Stimulated activated CD8-positive, alpha-beta memory T cell treated with anti-CD3 and anti-CD28 coated beads, Interleukin-7, amount 100 ng/mL, for 48 hours (primary cell): ENCODE measurements at regions not wholly inside any gene's neighbourhood (a gene's known extent, or its start where the extent isn't known, plus 50 kb on each side); places are given as distances from the start of the nearest gene placed in this dataset.

ENCODE experiments used
- DNase-seq, 2 donors: peaks; one replicate each; pipeline ENCODE4 v3.0.0-alpha.2; 2020; ENCODE audit warnings: low read depth in 1 of 2; ENCODE audit errors: extremely low read depth in 1 of 2

DNA sequence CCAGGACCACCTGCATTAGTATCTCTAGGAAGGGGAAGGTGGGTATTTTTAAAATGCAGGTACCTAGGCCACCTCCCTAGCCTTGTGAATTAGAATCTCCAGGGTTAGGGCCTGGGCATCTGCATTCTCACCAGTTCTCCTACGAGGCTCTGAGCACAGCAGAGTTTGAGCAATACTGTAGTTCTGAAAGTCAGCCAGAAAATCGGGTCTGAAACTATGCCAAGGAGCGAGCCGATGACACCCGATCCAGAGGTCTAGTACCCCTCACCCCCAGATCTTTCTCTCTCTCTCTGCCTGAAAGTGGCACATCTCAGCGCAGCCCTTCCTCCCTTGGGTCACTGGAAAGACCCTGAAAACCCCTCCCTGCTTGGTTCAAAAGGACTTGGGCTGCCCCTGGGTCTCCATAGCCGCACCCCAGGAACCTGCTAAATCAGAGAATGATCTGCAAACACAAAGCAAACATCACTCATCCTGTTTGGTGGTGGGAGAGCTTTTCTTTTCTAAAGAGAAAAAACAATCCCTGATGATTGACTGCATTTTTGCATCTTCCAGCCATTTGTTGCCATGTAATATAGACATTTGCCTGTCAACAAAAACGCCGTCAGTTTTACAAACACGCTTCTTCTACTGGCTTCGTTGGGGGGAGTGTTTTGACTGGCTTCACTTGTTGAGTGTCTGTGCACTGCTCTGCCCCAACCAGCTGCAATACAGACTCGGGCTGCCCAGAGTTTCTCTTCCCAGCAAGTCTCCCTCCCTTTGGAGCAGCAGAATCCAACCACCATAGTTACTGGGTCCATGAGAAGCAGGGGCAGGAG, 229.9 kb downstream of the MN1 start:
- no peak for DNase-seq

DNA sequence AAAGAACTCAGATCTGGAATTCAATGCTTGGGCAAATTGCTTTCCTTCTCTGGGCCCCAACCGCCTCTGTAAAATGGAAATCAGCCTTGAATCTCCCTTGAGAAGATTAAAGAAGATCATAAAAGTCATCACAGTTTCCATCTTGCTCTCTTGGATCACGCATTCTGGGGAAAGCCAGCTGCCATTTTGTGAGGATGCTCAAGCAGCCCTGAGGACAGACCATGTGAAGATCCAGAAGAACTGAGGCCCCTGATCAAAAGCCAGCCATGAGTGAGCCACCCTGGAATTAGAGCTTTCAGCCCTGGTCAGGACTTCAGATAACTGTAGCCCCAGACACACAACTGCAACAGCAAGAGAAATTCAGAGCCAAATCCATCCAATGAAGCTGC, 229.3 kb downstream of the MN1 start:
- no peak for DNase-seq

DNA sequence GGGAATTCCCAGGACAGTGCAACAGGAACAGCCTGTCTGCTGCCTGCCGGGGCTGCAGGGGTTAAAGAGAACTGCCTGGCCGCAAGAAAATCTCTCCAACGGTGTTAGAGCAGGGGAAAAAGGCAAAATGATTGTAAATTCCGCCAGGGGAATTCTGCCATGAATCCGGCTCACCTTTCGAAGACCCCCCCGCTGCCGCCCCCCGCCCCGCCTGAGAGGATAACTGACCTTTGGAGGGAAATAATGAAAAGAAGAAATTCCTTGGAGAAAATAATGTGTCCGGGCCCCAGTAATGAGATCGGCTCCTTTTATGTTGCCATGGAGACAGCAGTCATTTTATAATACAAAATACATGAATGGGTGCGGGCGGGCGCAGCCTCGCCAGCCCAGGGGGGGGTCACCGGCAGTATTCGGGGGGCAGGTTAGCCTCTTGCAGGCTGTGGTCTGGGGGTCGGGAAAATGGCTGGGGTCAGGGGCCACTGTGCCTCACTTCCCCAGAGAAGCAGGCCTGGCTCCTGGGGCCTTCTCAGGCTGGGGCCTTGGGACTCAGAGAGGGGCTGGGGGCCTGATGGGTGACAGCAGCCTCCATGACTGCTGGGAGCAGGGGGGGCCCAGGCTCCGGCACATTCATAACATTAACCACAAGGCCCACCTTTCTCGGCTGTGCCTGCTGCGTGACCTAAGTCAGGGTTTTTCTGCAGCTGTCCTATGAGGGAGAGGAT, 228.1 kb downstream of the MN1 start:
- DNase-seq: no peak

DNA sequence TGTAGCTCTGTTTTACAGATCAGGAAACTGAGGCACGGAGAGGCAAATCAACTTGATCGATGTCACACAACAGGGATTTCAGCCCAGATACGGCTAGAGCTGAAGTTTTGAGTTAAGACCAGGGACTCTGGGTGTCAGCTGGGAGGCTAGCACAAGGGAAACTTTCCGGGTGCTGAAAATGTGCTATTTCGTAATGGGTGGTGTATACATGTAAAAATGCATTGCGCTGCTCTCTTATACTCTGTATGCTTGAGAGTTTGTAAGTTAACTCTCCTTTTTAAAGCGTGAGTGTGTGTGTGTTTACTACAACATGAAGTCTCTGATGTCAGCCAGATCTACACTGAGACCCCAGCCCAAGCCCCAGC, 227.6 kb downstream of the MN1 start:
- DNase-seq: no peak

DNA sequence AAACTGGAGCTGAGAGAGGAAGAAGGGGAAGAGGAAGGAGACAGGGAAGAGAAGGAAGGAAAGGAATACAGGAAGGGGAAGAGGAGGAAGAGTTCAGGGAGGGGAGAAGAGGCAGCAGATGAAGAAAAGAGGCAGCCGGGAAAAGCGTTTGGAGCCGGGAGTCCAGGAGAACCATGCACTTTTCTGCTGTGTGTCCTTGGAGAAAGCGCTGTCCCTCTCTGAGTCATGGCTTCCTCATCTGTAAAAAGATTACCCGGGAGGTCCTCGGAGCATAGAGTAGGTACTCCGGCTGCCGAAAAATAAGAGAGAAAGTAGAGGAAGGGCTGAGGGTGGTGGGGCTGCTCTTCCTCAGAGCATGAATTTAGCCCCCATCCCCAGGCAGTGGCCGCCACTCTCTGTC, 226.9 kb downstream of the MN1 start:
- DNase-seq: no peak

- no peak for DNase-seq
Measured at GRCh38 chr22:27575348-27575747, 226.2 kb downstream of the MN1 start.

DNA sequence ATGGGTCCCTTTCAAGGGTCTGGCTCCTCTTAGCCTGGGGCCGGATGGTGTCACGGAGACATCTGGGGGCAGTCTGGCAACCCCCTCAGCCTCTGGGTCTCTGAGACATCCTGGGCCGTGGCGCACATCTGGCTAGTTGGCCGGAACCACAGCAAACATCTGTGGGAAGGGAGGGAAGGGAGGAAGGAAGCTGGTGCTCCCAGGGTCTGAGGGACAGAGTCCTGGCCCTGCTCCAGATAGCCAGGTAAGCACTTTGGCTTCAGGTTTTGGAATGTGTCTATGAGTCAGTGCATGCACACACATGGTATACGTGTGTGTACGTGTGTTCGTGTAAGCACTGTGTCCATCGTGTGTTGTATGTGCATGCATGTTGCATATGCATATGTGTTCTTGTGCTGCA, 225.1 kb downstream of the MN1 start:
- no peak for DNase-seq

- no peak for DNase-seq
Measured at GRCh38 chr22:27576815-27577573, 224.6 kb downstream of the MN1 start.

- no peak for DNase-seq
Measured at GRCh38 chr22:27577574-27577969, 224.0 kb downstream of the MN1 start.

- DNase-seq: no peak
Measured at GRCh38 chr22:27578937-27579617, 222.5 kb downstream of the MN1 start.

GRCh38 chr22:27580311-27580897, 221.2 kb downstream of the MN1 start:
- DNase-seq: no peak

GRCh38 chr22:27581236-27581635, 220.3 kb downstream of the MN1 start:
- no peak for DNase-seq

- DNase-seq: no peak
Measured at GRCh38 chr22:27581688-27582087, 219.9 kb downstream of the MN1 start.

DNA sequence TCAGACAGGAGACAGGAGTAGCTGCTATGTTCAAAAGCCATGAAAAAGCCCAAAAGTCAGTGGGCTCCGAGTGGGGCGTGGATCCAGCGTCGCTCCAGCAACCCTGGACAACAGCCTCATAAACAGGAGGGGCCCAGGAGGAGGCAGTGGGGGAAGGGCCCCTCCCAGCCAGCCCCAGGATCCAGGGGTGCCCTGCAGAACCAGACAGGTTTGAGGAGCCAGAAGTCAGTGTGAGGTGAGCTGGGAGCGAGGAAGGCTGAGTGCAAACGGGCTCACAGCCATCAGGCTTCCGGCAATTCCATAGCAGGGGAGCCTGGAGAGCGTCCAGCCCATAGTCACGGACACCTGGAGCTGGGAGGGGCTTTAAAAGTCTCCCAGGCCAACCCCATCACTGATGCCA, 217.7 kb downstream of the MN1 start:
- DNase-seq: no peak

- DNase-seq: no peak
Measured at GRCh38 chr22:27585141-27585540, 216.4 kb downstream of the MN1 start.

DNA sequence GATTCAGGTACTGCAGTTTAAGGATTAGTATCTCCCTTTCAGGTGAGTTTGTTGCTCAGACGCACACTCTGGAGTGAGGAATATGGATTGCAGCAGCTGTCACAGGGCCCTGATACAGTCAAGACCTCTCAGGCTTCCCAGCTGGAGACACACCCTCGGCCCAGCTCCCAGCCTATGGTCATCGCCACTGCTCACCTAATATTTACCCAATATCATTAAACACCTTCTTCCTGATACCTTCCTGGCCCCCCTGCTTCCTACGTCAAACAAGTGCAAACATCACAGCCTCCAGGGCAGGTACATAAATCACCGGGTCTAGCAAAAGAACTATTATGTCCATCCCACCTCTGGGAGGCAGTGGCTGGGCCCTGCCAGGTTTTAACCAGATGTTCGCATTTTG, 213.3 kb downstream of the MN1 start:
- DNase-seq: no peak

DNA sequence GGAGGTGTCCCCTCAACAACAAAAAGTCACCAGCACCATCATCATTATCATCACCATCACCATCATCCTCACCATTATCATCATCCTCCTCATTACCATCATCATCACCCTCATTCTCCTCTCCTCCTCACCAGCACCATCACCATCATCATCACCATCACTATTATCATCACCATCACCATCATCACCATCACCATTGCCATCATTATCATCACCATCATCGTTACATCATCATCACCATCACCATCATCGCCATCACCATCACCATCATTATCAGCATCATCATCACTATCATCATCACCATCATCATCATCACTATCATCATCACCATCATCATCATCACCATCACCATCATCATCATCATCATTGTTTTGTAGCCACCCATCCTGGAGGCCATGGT, 212.6 kb downstream of the MN1 start:
- DNase-seq: no peak

- DNase-seq: no peak
Measured at GRCh38 chr22:27591060-27591459, 210.5 kb downstream of the MN1 start.

DNA sequence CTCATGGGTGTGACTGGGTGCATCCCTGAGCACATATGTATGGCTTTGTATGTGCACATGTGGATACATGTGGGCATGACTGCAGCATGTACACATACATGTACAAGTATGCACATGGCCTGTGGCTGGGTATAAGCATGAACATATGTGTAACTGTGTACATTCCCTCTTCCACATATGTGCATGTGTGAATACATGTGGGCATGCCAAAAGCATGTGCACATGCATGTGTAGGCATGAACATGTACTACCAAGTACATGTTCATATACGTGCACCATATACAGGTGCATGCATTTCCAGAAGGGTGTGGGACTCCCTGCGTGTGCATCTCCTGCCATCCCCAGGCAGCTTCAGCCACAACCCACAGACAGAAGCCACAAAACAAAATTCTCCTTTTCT, 208.2 kb downstream of the MN1 start:
- no peak for DNase-seq

DNA sequence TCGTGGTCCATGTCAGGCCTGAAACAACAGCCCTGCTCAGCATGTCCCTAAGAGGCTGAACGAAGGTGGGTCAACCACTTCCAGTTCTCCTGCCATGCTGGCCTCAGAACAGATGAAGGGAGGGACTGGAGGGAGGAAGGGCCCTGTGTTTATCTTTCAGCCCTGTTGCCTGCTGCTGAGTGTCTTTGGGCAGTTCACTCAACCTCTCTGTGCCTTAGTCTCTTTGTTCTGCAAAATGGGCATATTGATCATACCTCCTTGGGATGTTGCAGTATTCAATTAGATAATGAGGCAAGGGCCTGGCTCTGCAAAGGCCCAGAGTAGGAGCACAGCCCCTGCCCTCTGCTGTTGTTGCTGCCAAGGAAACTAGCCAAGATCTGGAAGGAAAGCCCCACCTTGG, 207.5 kb downstream of the MN1 start:
- DNase-seq: no peak
